ENCODE measurements at regions not wholly inside any gene's neighbourhood (a gene's known extent, or its start where the extent isn't known, plus 50 kb on each side); places are given as distances from the start of the nearest gene placed in this dataset.

DNA sequence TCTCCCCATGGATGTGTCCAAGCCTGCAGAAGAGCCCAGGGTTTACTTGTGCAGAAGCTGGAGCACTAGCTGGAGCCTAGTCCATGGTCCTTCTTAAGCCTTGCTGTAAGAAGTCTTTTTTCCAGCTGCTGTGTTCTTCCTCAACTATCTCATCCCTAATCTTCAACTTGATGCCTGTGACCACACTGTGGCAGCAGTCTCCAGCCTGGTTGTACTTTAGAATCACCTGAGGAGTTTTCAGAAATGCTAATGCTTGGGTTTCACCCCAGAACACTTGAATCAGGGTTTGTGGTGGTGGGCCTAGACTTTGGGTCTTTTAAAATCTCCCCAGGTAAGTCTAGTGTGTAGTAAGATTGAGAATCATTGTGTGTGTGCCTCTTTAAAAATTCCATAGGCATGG, 173.6 kb downstream of the ADCYAP1 start:
- TF ChIP-seq, protein P1, sequence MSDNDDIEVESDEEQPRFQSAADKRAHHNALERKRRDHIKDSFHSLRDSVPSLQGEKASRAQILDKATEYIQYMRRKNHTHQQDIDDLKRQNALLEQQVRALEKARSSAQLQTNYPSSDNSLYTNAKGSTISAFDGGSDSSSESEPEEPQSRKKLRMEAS (IDR thresholded peaks at IDR 0.05; ENCODE audit: low read depth, low read length), result no peak
- TF ChIP-seq POLR2A (IDR thresholded peaks at IDR 0.05; ENCODE audit: extremely low read depth, insufficient read length), result no peak
- TF ChIP-seq, protein P2, sequence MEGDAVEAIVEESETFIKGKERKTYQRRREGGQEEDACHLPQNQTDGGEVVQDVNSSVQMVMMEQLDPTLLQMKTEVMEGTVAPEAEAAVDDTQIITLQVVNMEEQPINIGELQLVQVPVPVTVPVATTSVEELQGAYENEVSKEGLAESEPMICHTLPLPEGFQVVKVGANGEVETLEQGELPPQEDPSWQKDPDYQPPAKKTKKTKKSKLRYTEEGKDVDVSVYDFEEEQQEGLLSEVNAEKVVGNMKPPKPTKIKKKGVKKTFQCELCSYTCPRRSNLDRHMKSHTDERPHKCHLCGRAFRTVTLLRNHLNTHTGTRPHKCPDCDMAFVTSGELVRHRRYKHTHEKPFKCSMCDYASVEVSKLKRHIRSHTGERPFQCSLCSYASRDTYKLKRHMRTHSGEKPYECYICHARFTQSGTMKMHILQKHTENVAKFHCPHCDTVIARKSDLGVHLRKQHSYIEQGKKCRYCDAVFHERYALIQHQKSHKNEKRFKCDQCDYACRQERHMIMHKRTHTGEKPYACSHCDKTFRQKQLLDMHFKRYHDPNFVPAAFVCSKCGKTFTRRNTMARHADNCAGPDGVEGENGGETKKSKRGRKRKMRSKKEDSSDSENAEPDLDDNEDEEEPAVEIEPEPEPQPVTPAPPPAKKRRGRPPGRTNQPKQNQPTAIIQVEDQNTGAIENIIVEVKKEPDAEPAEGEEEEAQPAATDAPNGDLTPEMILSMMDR (IDR thresholded peaks at IDR 0.05; ENCODE audit: low read depth, low read length), result no peak
